PC-9 (cell line): ENCODE measurements at regions not wholly inside any gene's neighbourhood (a gene's known extent, or its start where the extent isn't known, plus 50 kb on each side); places are given as distances from the start of the nearest gene placed in this dataset.

ENCODE experiments used
- BruUV-seq: library from RNA; stranded (reverse); fragments of 400-500 nt; replicated peaks from 2 replicates; lab custom pipeline; 2021; lab: Mats Ljungman, UMichigan
- CTCF ChIA-PET: fragments of 300-600 bp; sonication (Branson Sonifier 250); formaldehyde crosslinking; loops from one replicate; lab custom pipeline; 2022; ENCODE audit warnings: antibody characterized with exemption; lab: Charles Lee
- POLR2A ChIA-PET: fragments of 300-600 bp; sonication (Branson Sonifier 250); formaldehyde crosslinking; loops from one replicate; lab custom pipeline; 2022; ENCODE audit warnings: antibody characterized with exemption; ENCODE audit not compliant: unreplicated experiment; lab: Charles Lee
- DNase-seq, 2 experiments: peaks; one replicate each; pipeline versions ENCODE4 v3.0.0 to v3.0.0-alpha.2; 2015 to 2022; ENCODE audit warnings: mixed read lengths in 1 of 2
- H2AFZ ChIP-seq: fragments of 200-600 bp; sonication (generic); 2 replicates; pipeline ENCODE4 v1.8.1; 2017; ENCODE audit warnings: antibody characterized with exemption
- H3F3A ChIP-seq: fragments of 200-600 bp; sonication (generic); 2 replicates; pipeline ENCODE4 v1.8.1; 2017; ENCODE audit warnings: antibody characterized with exemption, mild to moderate bottlenecking, low read depth; ENCODE audit not compliant: insufficient read depth
- H3K27ac ChIP-seq: fragments of 200-600 bp; sonication (generic); 2 replicates; pipeline ENCODE4 v1.6.1; 2016; ENCODE audit warnings: mixed run types
- H3K27me3 ChIP-seq: fragments of 200-600 bp; sonication (generic); 2 replicates; pipeline ENCODE4 v1.6.1; 2016; ENCODE audit warnings: low read depth, mixed run types; ENCODE audit not compliant: insufficient read depth
- H3K36me3 ChIP-seq: fragments of 200-600 bp; sonication (generic); 2 replicates; pipeline ENCODE4 v1.6.1; 2016; ENCODE audit warnings: low read depth, mixed run types
- H3K4me1 ChIP-seq: fragments of 200-600 bp; sonication (generic); replicated peaks from 2 replicates; pipeline ENCODE4 v1.6.1; 2016; ENCODE audit warnings: mixed run types; ENCODE audit not compliant: insufficient read depth
- H3K4me2 ChIP-seq: fragments of 200-600 bp; sonication (generic); 2 replicates; pipeline ENCODE4 v1.6.1; 2017; ENCODE audit warnings: mixed run types
- H3K4me3 ChIP-seq: fragments of 200-600 bp; sonication (generic); 2 replicates; pipeline ENCODE4 v1.6.1; 2016; ENCODE audit warnings: mixed run types
- H3K79me2 ChIP-seq: fragments of 200-600 bp; sonication (generic); 2 replicates; pipeline ENCODE4 v1.6.1; 2017; ENCODE audit warnings: low read depth, mixed run types
- H3K9me2 ChIP-seq: fragments of 200-600 bp; sonication (generic); 2 replicates; pipeline ENCODE4 v1.8.1; 2017; ENCODE audit warnings: mild to moderate bottlenecking; ENCODE audit not compliant: insufficient read depth
- H3K9me3 ChIP-seq: fragments of 200-600 bp; sonication (generic); 2 replicates; pipeline ENCODE4 v1.8.1; 2016; ENCODE audit warnings: low read depth; ENCODE audit not compliant: insufficient read depth
- H4K20me1 ChIP-seq: fragments of 200-600 bp; sonication (generic); 2 replicates; pipeline ENCODE4 v1.8.1; 2017; ENCODE audit not compliant: insufficient read depth
- EZH2 ChIP-seq: fragments of 200-600 bp; sonication (generic); IDR thresholded peaks from 2 replicates; pipeline ENCODE4 v1.8.0; 2017; ENCODE audit warnings: antibody characterized with exemption, low read depth
- intact Hi-C: fragments of 100-400 bp; cut with micrococcal nuclease; formaldehyde crosslinking; loops from one replicate; pipeline ENCODE4 v1.10.0; 2022; ENCODE audit not compliant: unreplicated experiment
- TF ChIP-seq, protein P1 (sequence below): fragments of 200-600 bp; sonication (generic); conservative IDR thresholded peaks from 2 replicates; pipeline ENCODE4 v1.6.1; 2017; ENCODE audit warnings: mixed run types, antibody characterized with exemption, mild to moderate bottlenecking, moderate library complexity

DNA sequence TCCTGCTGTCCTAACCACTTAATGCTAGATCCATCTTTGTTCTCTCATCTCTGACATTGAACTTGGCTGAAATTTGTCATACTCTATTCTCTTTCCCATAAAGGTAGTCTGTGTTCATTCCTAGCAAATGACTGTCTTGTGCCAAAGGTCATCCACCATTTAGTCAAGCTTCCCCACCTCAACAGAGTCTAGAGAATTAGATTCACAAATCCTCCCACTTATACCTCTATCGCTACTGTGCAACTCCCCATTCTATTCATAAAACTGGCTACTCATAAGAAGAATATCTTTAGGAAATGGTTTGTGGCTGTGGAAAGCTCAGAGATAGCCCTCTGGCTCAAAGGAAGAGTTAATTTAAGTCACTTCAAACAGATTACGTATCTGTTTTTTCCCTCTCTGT, 59.7 kb upstream of the MBNL1 start:
- Histone ChIP-seq H3K27me3 (no peaks in the 10 kb centered on the region), H3K36me3 (no peaks in the 10 kb centered on the region), H2AFZ (no peak overlapping the region), H3K4me2 (no peak overlapping the region), H3F3A (no peaks in the 10 kb centered on the region), H3K79me2 (no peaks in the 10 kb centered on the region), H3K4me1 (0 out of 2 replicates have a peak, but pooled peaks cover 4% of the 10 kb centered on the region), H3K4me3 (no peak overlapping the region), H3K9me2 (0 out of 2 replicates have a peak, but pooled peaks cover 4% of the 10 kb centered on the region), H3K9me3 (no peaks in the 10 kb centered on the region), H3K27ac (no peak overlapping the region), H4K20me1 (no peaks in the 10 kb centered on the region)
- TF ChIP-seq, protein P1, sequence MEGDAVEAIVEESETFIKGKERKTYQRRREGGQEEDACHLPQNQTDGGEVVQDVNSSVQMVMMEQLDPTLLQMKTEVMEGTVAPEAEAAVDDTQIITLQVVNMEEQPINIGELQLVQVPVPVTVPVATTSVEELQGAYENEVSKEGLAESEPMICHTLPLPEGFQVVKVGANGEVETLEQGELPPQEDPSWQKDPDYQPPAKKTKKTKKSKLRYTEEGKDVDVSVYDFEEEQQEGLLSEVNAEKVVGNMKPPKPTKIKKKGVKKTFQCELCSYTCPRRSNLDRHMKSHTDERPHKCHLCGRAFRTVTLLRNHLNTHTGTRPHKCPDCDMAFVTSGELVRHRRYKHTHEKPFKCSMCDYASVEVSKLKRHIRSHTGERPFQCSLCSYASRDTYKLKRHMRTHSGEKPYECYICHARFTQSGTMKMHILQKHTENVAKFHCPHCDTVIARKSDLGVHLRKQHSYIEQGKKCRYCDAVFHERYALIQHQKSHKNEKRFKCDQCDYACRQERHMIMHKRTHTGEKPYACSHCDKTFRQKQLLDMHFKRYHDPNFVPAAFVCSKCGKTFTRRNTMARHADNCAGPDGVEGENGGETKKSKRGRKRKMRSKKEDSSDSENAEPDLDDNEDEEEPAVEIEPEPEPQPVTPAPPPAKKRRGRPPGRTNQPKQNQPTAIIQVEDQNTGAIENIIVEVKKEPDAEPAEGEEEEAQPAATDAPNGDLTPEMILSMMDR: no peak
- no peak for TF ChIP-seq EZH2
- no TSS peak for BruUV-seq
- ChIA-PET POLR2A (no interaction called here), CTCF (no interaction called here)
- intact Hi-C loops: no loop called here
- no peak for DNase-seq

DNA sequence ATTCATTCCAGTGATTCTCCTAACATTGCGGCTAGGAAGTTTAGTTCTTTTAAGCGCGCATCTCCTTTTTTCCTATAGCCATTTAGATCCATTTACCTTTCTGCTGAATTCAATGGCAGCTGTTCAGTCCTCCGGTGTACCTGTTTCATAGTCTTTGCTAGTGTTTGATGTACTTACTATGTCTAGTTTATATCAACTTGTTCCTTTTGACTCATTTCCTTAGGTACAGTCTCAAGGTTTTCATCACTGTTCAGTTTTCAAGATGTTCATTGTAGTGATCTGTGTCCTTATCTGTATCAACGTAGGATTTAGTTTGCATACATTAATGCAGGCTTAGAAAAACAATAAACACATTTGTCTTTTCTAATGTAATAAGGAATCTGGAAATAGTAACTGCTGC, 59.0 kb upstream of the MBNL1 start:
- ChIA-PET CTCF (no interaction called here), POLR2A (no interaction called here)
- no peak overlapping the region for H3K4me3 ChIP-seq
- H3K27ac ChIP-seq: no peak overlapping the region
- no peaks in the 10 kb centered on the region for H3K36me3 ChIP-seq
- no TSS peak for BruUV-seq
- H3K9me2 ChIP-seq: 0 out of 2 replicates have a peak, but pooled peaks cover 4% of the 10 kb centered on the region
- no peaks in the 10 kb centered on the region for H3K9me3 ChIP-seq
- no peak overlapping the region for H3K4me2 ChIP-seq
- no peaks in the 10 kb centered on the region for H3F3A ChIP-seq
- H3K4me1 ChIP-seq: 0 out of 2 replicates have a peak, but pooled peaks cover 4% of the 10 kb centered on the region
- no peaks in the 10 kb centered on the region for H3K27me3 ChIP-seq
- no peak overlapping the region for H2AFZ ChIP-seq
- intact Hi-C loops: no loop called here
- no peak for TF ChIP-seq EZH2
- TF ChIP-seq, protein P1: no peak
- no peaks in the 10 kb centered on the region for H3K79me2 ChIP-seq
- H4K20me1 ChIP-seq: no peaks in the 10 kb centered on the region
- no peak for DNase-seq

DNA sequence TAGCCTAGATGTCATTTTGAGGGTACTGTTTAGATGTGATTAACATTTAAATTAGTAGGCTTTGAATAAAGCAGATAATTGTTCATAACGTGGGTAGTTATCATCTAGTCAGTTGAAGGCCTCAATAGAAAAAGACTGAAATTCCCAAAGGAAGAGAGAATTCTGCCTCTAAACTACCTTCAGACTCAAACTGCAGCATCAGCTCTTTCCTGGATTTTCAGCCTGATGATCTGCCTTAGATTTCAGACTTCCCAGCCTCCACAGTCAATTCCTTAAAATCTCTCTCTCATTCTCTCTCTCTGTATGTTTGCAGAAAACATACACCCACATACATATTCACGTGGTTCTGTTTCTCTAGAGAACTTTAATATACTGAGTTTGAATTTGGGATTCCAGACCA, 58.0 kb upstream of the MBNL1 start:
- Histone ChIP-seq H3K4me3 (no peak overlapping the region), H3K4me1 (0 out of 2 replicates have a peak, but pooled peaks cover 4% of the 10 kb centered on the region), H3K9me2 (no peaks in the 10 kb centered on the region), H3F3A (no peaks in the 10 kb centered on the region), H2AFZ (no peak overlapping the region), H4K20me1 (no peaks in the 10 kb centered on the region), H3K27ac (no peak overlapping the region), H3K27me3 (no peaks in the 10 kb centered on the region), H3K9me3 (no peaks in the 10 kb centered on the region), H3K4me2 (no peak overlapping the region), H3K79me2 (no peaks in the 10 kb centered on the region), H3K36me3 (no peaks in the 10 kb centered on the region)
- ChIA-PET POLR2A (no interaction called here), CTCF (no interaction called here)
- no TSS peak for BruUV-seq
- TF ChIP-seq, protein P1: no peak
- no peak for TF ChIP-seq EZH2
- intact Hi-C loops: no loop called here
- DNase-seq: no peak
